Right cardiac atrium (tissue), 5 donors: ENCODE measurements at regions not wholly inside any gene's neighbourhood (a gene's known extent, or its start where the extent isn't known, plus 50 kb on each side); places are given as distances from the start of the nearest gene placed in this dataset.

Experiments
- ATAC-seq, 2 donors: fragments of 200-7000 bp; cut with Tn5 transposase; one replicate each; pipeline versions ENCODE4 v1.8.0 to v1.9.1; 2020; ENCODE audit warnings: moderate library complexity in 2 of 2, mild to moderate bottlenecking in 1 of 2
- DNase-seq, 3 donors: peaks; one replicate each; pipeline ENCODE4 v3.0.0-alpha.2; 2020
- H3K27ac ChIP-seq: one replicate; pipeline ENCODE4 v1.5.1; 2013; ENCODE audit warnings: mild to moderate bottlenecking, low read length, control low read depth, moderate library complexity
- H3K27me3 ChIP-seq: one replicate; pipeline ENCODE4 v1.6.1; 2013; ENCODE audit not compliant: control insufficient read depth, insufficient read depth
- H3K4me1 ChIP-seq: one replicate; pipeline ENCODE4 v1.6.1; 2013; ENCODE audit warnings: low read length; ENCODE audit not compliant: control insufficient read depth, insufficient read depth
- H3K4me3 ChIP-seq: one replicate; pipeline ENCODE4 v1.5.1; 2013; ENCODE audit warnings: low read length, control low read depth
- H3K9me3 ChIP-seq: one replicate; pipeline ENCODE4 v1.6.1; 2013; ENCODE audit warnings: low read length; ENCODE audit not compliant: control insufficient read depth
- WGBS: extraction: QIAGEN DNeasy Blood & Tissue Kit; methylation state at CpG from one replicate; pipeline ENCODE4 v1.1.7; 2013; 5-methylcytosine and 5-hydroxymethylcytosine counted together
- intact Hi-C, 4 donors: fragments of 100-400 bp; cut with DNase I; formaldehyde crosslinking; loops; one replicate each; pipeline versions ENCODE4 v1.11.0 to v1.14.0; 2022 to 2023
- donor health status: healthy with polysubstance abuse.
- donor health status: DM: no; HTN: yes; CAD: no.
- donor health status: DM: no; HTN: no; CAD: no.
- donor health status: DM: no; HTN: yes; CAD: no; lungs with severe emphysema.
- donor health status: DM: yes; HTN: yes; CAD: no.

GRCh38 chr10:106078895-106079576 lies 1085.5 kb downstream of the SORCS1 start:
- no peak overlapping the region for H3K4me3 ChIP-seq
- ATAC-seq (no peak), DNase-seq (no peak)
- H3K9me3 ChIP-seq = no peaks in the 10 kb centered on the region
- intact Hi-C loops = no loop called here
- H3K27ac ChIP-seq = no peak overlapping the region
- H3K4me1 ChIP-seq = no peaks in the 10 kb centered on the region
- no peaks in the 10 kb centered on the region for H3K27me3 ChIP-seq
- 56% methylated on average over 9 of the region's 9 CpGs for WGBS

- ATAC-seq = no peak
- Histone ChIP-seq H3K9me3 (no peaks in the 10 kb centered on the region), H3K27ac (no peak overlapping the region), H3K4me1 (no peaks in the 10 kb centered on the region), H3K4me3 (no peak overlapping the region), H3K27me3 (no peaks in the 10 kb centered on the region)
- no peak for DNase-seq
- intact Hi-C loops = no loop called here
Measured at GRCh38 chr10:106076496-106076895, 1088.0 kb downstream of the SORCS1 start.

DNA sequence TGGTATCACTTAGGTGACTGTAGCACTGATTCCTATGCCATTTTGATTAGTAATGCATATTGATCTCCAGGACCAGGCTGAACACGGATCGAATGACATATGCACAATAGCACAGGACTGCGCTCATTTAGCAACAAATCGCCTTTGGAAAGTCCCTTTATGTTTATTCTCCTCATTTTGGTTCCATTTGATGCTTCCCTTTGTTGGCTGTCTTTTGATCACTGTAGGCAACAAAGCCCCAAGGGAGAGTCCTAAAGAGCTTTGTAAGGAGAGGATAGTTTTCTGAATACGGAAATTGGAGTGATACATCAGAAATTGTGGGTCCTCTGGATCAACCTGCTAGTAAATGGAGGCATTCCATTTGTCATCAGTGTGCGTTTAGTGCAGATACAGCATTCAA lies 1111.4 kb downstream of the SORCS1 start:
- no peaks in the 10 kb centered on the region for H3K9me3 ChIP-seq
- H3K4me1 ChIP-seq = no peaks in the 10 kb centered on the region
- DNase-seq = no peak
- no peaks in the 10 kb centered on the region for H3K27me3 ChIP-seq
- H3K27ac ChIP-seq = no peak overlapping the region
- 79% methylated on average over 6 of the region's 6 CpGs for WGBS
- ATAC-seq = no peak
- intact Hi-C loops = no loop called here
- H3K4me3 ChIP-seq = no peak overlapping the region

DNA sequence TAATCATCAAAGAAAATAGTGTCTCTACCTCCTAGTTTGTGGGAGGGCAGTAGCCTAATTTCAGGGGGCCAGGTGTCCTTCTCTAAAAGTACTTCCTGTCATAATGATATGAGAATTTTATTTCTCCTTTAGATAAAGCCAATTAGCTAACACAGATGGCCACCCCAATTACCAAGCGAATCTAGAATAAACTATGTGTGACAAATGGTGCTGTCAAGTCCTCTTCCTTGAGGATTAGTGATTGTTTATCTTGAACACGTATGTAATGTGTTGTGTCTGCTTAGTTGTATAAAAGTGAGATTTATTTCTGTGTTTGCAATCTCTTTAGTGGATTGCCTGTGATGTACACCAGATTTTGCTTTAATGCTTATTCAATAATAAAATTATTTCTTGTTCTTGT lies 1120.0 kb downstream of the SORCS1 start:
- ATAC-seq = no peak

GRCh38 chr10:106043863-106044262 lies 1120.6 kb downstream of the SORCS1 start:
- no peaks in the 10 kb centered on the region for H3K4me1 ChIP-seq
- intact Hi-C loops = no loop called here
- ATAC-seq (no peak), DNase-seq (no peak)
- 43% methylated on average over 3 of the region's 3 CpGs for WGBS
- no peaks in the 10 kb centered on the region for H3K9me3 ChIP-seq
- H3K27ac ChIP-seq = no peak overlapping the region
- H3K4me3 ChIP-seq = no peak overlapping the region
- H3K27me3 ChIP-seq = no peaks in the 10 kb centered on the region

More for the DNA sequence above, 1120.0 kb downstream of the SORCS1 start:
- intact Hi-C loops = no loop called here
- H3K27me3 ChIP-seq = no peaks in the 10 kb centered on the region
- no peak overlapping the region for H3K27ac ChIP-seq
- DNase-seq = no peak
- H3K4me1 ChIP-seq = no peaks in the 10 kb centered on the region
- no peaks in the 10 kb centered on the region for H3K9me3 ChIP-seq
- H3K4me3 ChIP-seq = no peak overlapping the region
- 32% methylated on average over 2 of the region's 2 CpGs for WGBS

DNA sequence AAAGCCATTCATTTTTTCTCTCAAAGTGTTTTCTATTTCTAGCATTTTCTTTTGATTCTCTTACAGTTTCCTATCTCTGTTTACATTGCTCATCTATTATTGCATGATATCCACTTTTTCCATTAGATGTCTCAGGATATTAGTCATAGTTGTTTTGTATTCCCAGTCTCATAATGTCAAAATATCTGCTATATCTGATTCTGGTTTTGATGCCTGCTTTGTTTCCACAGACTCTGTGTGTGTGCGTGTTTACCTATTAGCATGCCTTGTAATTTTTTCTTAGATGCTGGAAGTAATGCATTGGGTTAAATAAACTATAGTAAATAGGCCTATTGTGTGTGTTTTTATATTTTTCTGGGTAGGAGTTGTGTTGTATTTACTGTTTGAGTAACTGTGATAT lies 1126.3 kb downstream of the SORCS1 start:
- no peak overlapping the region for H3K4me3 ChIP-seq
- ATAC-seq = no peak
- no peak for DNase-seq

GRCh38 chr10:106033065-106033464 lies 1131.4 kb downstream of the SORCS1 start:
- DNase-seq (no peak), ATAC-seq (no peak)
- intact Hi-C loops = no loop called here
- Histone ChIP-seq H3K9me3 (no peaks in the 10 kb centered on the region), H3K27ac (no peak overlapping the region), H3K4me1 (no peaks in the 10 kb centered on the region), H3K4me3 (no peak overlapping the region), H3K27me3 (no peaks in the 10 kb centered on the region)

More for the DNA sequence above, 1126.3 kb downstream of the SORCS1 start:
- WGBS = 97% methylated on average over 1 of the region's 1 CpG
- H3K27ac ChIP-seq = no peak overlapping the region
- H3K9me3 ChIP-seq = no peaks in the 10 kb centered on the region
- H3K27me3 ChIP-seq = no peaks in the 10 kb centered on the region
- intact Hi-C loops = no loop called here
- no peaks in the 10 kb centered on the region for H3K4me1 ChIP-seq

DNA sequence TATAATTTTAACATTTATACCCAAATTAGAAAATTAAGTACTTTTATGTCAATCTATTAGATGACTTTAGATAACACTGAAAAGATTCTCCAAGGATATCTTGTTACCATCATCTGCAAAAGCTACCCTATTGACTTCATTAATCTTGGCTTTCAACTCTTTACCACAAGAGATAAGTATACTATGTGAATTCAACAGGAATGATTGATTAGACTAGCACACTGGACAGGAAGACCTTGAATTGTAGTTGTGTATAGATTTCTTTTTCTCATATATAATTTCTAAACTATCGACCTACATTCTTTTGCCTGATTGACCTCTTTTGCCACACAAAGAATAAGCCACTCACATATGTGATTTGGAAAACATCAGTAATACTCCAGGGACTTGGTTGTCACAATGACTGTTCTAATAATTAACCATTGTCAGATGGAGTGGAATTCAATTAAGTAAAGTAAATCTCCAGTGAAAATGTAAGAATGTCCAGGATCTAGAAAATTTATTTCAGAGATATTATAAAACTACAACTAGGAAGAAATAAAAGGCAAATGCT lies 1132.0 kb downstream of the SORCS1 start:
- no peak overlapping the region for H3K4me3 ChIP-seq
- intact Hi-C loops = no loop called here
- WGBS = 51% methylated on average over 1 of the region's 1 CpG
- H3K4me1 ChIP-seq = no peaks in the 10 kb centered on the region
- no peak overlapping the region for H3K27ac ChIP-seq
- no peaks in the 10 kb centered on the region for H3K27me3 ChIP-seq
- H3K9me3 ChIP-seq = no peaks in the 10 kb centered on the region
- DNase-seq = no peak
- ATAC-seq = no peak

GRCh38 chr10:106027240-106027639 lies 1137.3 kb downstream of the SORCS1 start:
- DNase-seq = no peak
- intact Hi-C loops = no loop called here
- ATAC-seq = no peak
- H3K4me3 ChIP-seq = no peak overlapping the region
- no peaks in the 10 kb centered on the region for H3K27me3 ChIP-seq
- H3K27ac ChIP-seq = no peak overlapping the region
- H3K4me1 ChIP-seq = no peaks in the 10 kb centered on the region
- WGBS = 44% methylated on average over 1 of the region's 1 CpG
- no peaks in the 10 kb centered on the region for H3K9me3 ChIP-seq

DNA sequence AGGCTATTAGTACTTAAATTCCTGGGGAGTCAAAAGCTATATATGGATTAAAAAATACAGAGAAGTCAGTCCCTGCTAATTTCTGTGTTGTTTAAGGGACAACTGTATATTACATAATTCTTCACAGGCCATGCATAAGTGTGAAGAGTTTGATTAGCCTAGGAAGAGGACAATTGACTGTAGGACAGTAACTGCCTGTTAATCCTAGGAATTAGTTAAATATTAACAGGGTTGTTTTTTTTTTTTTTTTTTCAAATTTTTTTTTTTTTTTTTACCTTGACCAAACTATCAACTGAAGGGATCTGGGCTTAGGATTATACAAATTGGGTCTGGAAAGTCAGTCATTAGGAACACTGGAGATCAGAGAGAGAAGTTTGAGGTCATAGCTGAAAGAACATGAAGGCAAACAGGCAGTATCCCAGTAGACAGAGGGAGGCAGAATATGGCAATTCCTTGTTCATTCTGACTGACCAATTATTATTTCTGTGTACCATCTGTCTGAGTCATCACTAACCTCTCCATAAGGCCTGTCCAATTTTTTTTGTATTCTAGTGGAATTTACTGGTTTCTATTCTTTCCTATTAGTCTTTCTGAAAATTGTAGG lies 1139.2 kb downstream of the SORCS1 start:
- H3K4me1 ChIP-seq = no peaks in the 10 kb centered on the region
- H3K4me3 ChIP-seq = no peak overlapping the region
- intact Hi-C loops = no loop called here
- H3K27ac ChIP-seq = no peak overlapping the region
- no peak for ATAC-seq
- no peaks in the 10 kb centered on the region for H3K27me3 ChIP-seq
- DNase-seq = no peak
- no peaks in the 10 kb centered on the region for H3K9me3 ChIP-seq

DNA sequence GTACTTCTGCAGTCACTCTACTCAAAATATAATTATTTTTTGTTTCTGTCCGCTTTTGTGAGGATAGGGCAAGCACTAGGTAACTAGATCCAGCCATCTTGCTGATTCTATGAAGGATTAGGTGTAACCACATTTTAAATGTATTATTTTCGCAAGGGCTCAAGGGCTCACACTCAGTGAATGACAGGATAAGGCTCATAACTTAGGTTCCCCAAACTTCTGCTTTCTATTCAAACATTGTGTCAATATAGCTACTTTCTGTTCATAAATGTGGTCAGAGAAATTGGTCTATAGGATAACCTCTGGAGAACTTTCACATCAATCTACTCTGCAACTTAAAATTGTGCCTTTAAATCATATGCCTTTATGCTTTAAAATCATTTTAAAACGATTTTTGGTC lies 1141.2 kb downstream of the SORCS1 start:
- intact Hi-C loops = no loop called here
- 75% methylated on average over 3 of the region's 3 CpGs for WGBS
- Histone ChIP-seq H3K4me1 (no peaks in the 10 kb centered on the region), H3K9me3 (no peaks in the 10 kb centered on the region), H3K27me3 (no peaks in the 10 kb centered on the region), H3K4me3 (no peak overlapping the region), H3K27ac (no peak overlapping the region)
- ATAC-seq (no peak), DNase-seq (no peak)
